Chondrocyte (in vitro differentiated cells): ENCODE measurements at regions not wholly inside any gene's neighbourhood (a gene's known extent, or its start where the extent isn't known, plus 50 kb on each side); places are given as distances from the start of the nearest gene placed in this dataset.
"Not testable (repeated sequence)": the region's sequence is repeated elsewhere in the genome, so short reads cannot be mapped to it uniquely, and the experiment has no call there.

Experiments used
- DNase-seq: peaks from one replicate; pipeline ENCODE4 v3.0.0; 2021; ENCODE audit warnings: mixed read lengths, low spot score
- H3K27ac Mint-ChIP-seq: one replicate; pipeline ENCODE4 v1.8.0; 2021; ENCODE audit warnings: mild to moderate bottlenecking, moderate library complexity, mixed read lengths; ENCODE audit not compliant: unreplicated experiment
- H3K27me3 Mint-ChIP-seq: 2 replicates; pipeline ENCODE4 v1.8.0; 2021; ENCODE audit warnings: low read depth, mixed read lengths
- H3K36me3 Mint-ChIP-seq: 2 replicates; pipeline ENCODE4 v1.8.0; 2021; ENCODE audit warnings: low read depth, mixed read lengths
- H3K4me1 Mint-ChIP-seq: 2 replicates; pipeline ENCODE4 v1.8.0; 2021; ENCODE audit warnings: low read depth, mild to moderate bottlenecking, mixed read lengths
- H3K4me3 Mint-ChIP-seq: one replicate; pipeline ENCODE4 v1.8.0; 2021; ENCODE audit warnings: mild to moderate bottlenecking, moderate library complexity, mixed read lengths; ENCODE audit not compliant: unreplicated experiment
- H3K9me3 Mint-ChIP-seq: 2 replicates; pipeline ENCODE4 v1.8.0; 2021; ENCODE audit warnings: low read depth, mixed read lengths
- CTCF ChIP-seq: fragments of 200-600 bp; sonication (generic); IDR thresholded peaks from 2 replicates; pipeline ENCODE4 v1.5.0; 2021; ENCODE audit warnings: antibody characterized with exemption, mild to moderate bottlenecking, moderate library complexity

GRCh38 chr1:37181425-37181824, 147.1 kb upstream of the GRIK3 start:
- Mint-ChIP-seq H3K27me3 (peaks cover 7% of the 10 kb centered on the region), H3K9me3 (peaks cover 4% of the 10 kb centered on the region), H3K4me3 (no peak overlapping the region), H3K36me3 (no peaks in the 10 kb centered on the region), H3K27ac (no peak overlapping the region), H3K4me1 (no peaks in the 10 kb centered on the region)
- DNase-seq, result no peak
- no peak for TF ChIP-seq CTCF

GRCh38 chr1:37184789-37185188, 150.5 kb upstream of the GRIK3 start:
- Mint-ChIP-seq H3K9me3 (peaks cover 4% of the 10 kb centered on the region), H3K36me3 (no peaks in the 10 kb centered on the region), H3K27me3 (peaks cover 5% of the 10 kb centered on the region), H3K4me1 (no peaks in the 10 kb centered on the region), H3K27ac (no peak overlapping the region), H3K4me3 (no peak overlapping the region)
- no peak for DNase-seq
- no peak for TF ChIP-seq CTCF

GRCh38 chr1:37186246-37186756, 152.0 kb upstream of the GRIK3 start:
- Mint-ChIP-seq H3K4me3 (no peak overlapping the region), H3K27me3 (peaks cover 2% of the 10 kb centered on the region), H3K9me3 (peaks cover 4% of the 10 kb centered on the region), H3K4me1 (no peaks in the 10 kb centered on the region), H3K27ac (no peak overlapping the region), H3K36me3 (no peaks in the 10 kb centered on the region)
- TF ChIP-seq CTCF, result no peak
- DNase-seq, result no peak

GRCh38 chr1:37189111-37189510, 154.8 kb upstream of the GRIK3 start:
- Mint-ChIP-seq H3K27ac (no peak overlapping the region), H3K27me3 (peaks cover 2% of the 10 kb centered on the region), H3K36me3 (no peaks in the 10 kb centered on the region), H3K4me1 (no peaks in the 10 kb centered on the region), H3K4me3 (no peak overlapping the region), H3K9me3 (peaks cover 12% of the 10 kb centered on the region)
- TF ChIP-seq CTCF, result no peak
- no peak for DNase-seq

GRCh38 chr1:37197411-37197810, 163.1 kb upstream of the GRIK3 start:
- H3K9me3 Mint-ChIP-seq, result peaks cover 41% of the 10 kb centered on the region
- TF ChIP-seq CTCF, result no peak
- DNase-seq, result no peak
- H3K4me3 Mint-ChIP-seq, result no peak overlapping the region
- peaks cover 2% of the 10 kb centered on the region for H3K27me3 Mint-ChIP-seq
- no peaks in the 10 kb centered on the region for H3K4me1 Mint-ChIP-seq
- H3K36me3 Mint-ChIP-seq, result no peaks in the 10 kb centered on the region
- H3K27ac Mint-ChIP-seq, result no peak overlapping the region

GRCh38 chr1:37214305-37214704, 180.0 kb upstream of the GRIK3 start:
- H3K9me3 Mint-ChIP-seq, result peaks cover 17% of the 10 kb centered on the region
- H3K36me3 Mint-ChIP-seq, H3K4me3 Mint-ChIP-seq, H3K27ac Mint-ChIP-seq, H3K4me1 Mint-ChIP-seq, DNase-seq, H3K27me3 Mint-ChIP-seq: not testable (repeated sequence)
